ENCODE measurements at regions not wholly inside any gene's neighbourhood (a gene's known extent, or its start where the extent isn't known, plus 50 kb on each side); places are given as distances from the start of the nearest gene placed in this dataset.

GRCh38 chr11:70699294-70700221, 301.2 kb downstream of the CTTN start:
- H3K27me3 ChIP-seq (ENCODE audit: insufficient read depth, low read length) = no peaks in the 10 kb centered on the region
- H3K79me2 ChIP-seq (ENCODE audit: insufficient read depth, low read length) = no peaks in the 10 kb centered on the region
- no peak overlapping the region for H3K4me2 ChIP-seq (ENCODE audit: low read length)
- no peak overlapping the region for H3K27ac ChIP-seq (ENCODE audit: low read depth, low read length)
- TF ChIP-seq SRF (IDR thresholded peaks at IDR 0.05; ENCODE audit: low read depth) (no peak), POLR2AphosphoS5 (IDR thresholded peaks at IDR 0.05; ENCODE audit: low read depth, low read length) (no peak), ZFX (IDR thresholded peaks at IDR 0.05) (no peak), SP1 (IDR thresholded peaks at IDR 0.05; ENCODE audit: low read depth) (no peak), EZH2phosphoT487 (IDR thresholded peaks at IDR 0.05; ENCODE audit: borderline replicate concordance) (no peak), REST (IDR thresholded peaks at IDR 0.05; ENCODE audit: low read depth) (no peak), ATF3 (IDR thresholded peaks at IDR 0.05) (no peak), SIN3A (IDR thresholded peaks at IDR 0.05; ENCODE audit: low read depth) (no peak), MAX (IDR thresholded peaks at IDR 0.05) (no peak), EGR1 (IDR thresholded peaks at IDR 0.05; ENCODE audit: low read depth) (no peak), FOSL1 (IDR thresholded peaks at IDR 0.05; ENCODE audit: low read depth) (no peak), POLR2A (IDR thresholded peaks at IDR 0.05; ENCODE audit: borderline replicate concordance, extremely low read depth, insufficient read depth, insufficient read length) (no peak), RAD21 (IDR thresholded peaks at IDR 0.05; ENCODE audit: low read depth) (no peak), CEBPB (IDR thresholded peaks at IDR 0.05; ENCODE audit: low read depth) (no peak), TCF7L2 (IDR thresholded peaks at IDR 0.05; ENCODE audit: borderline replicate concordance, extremely low read depth, insufficient read depth, insufficient read length) (no peak), CBX3 (IDR thresholded peaks at IDR 0.05; ENCODE audit: low read depth) (no peak), CTCF (IDR thresholded peaks at IDR 0.05 in 2 of 3, conservative IDR thresholded peaks at IDR 0.05 in 1 of 3; ENCODE audit: borderline replicate concordance in 1 of 3, insufficient read depth in 1 of 3, low read depth in 2 of 3, low read length in 2 of 3) (no peak), ELF1 (IDR thresholded peaks at IDR 0.05; ENCODE audit: borderline replicate concordance, low read depth) (no peak)
- DNase-seq (ENCODE audit: low read depth, low spot score) (no peak), ATAC-seq (peak; percentile 91)
- no peaks in the 10 kb centered on the region for H3K36me3 ChIP-seq (ENCODE audit: control insufficient read depth in 1 of 2, insufficient read depth in 2 of 2, low read length in 2 of 2)
- H3K9me2 ChIP-seq (ENCODE audit: insufficient read depth) = no peaks in the 10 kb centered on the region
- H4K20me1 ChIP-seq (ENCODE audit: insufficient read depth) = no peaks in the 10 kb centered on the region
- H3K9ac ChIP-seq (ENCODE audit: low read length) = no peak overlapping the region
- no peak overlapping the region for H2AFZ ChIP-seq (ENCODE audit: low read depth, low read length, poor library complexity, severe bottlenecking)
- ChIA-PET CTCF (no interaction called here), RAD21 (ENCODE audit: low non-redundant PET in 1 of 2, low total read pairs in 2 of 2, uncharacterized antibody in 2 of 2, unreplicated experiment in 2 of 2) (no interaction called here), POLR2A (no interaction called here)
- intact Hi-C loops (cut with micrococcal nuclease) = no loop called here
- H3K4me3 ChIP-seq (replicated peaks in 1 of 2; ENCODE audit: low read depth in 1 of 2, low read length in 2 of 2) = no peak overlapping the region
- H3K4me1 ChIP-seq (ENCODE audit: control insufficient read depth in 1 of 2, insufficient read depth in 2 of 2, low read length in 2 of 2) = no peaks in the 10 kb centered on the region
- BruUV-seq (replicated peaks) = no TSS peak
- H3K9me3 ChIP-seq (ENCODE audit: control insufficient read depth in 1 of 2, insufficient read depth in 1 of 2, low read depth in 1 of 2, low read length in 2 of 2) = no peaks in the 10 kb centered on the region
